Keratinocyte (primary cell): ENCODE measurements at regions not wholly inside any gene's neighbourhood (a gene's known extent, or its start where the extent isn't known, plus 50 kb on each side); places are given as distances from the start of the nearest gene placed in this dataset.

ENCODE experiments used
- CTCF ChIP-seq, 3 experiments: IDR thresholded peaks in 1 of 3; conservative IDR thresholded peaks in 1 of 3; optimal IDR thresholded peaks in 1 of 3; 2 replicates in 2 of 3; 3 replicates in 1 of 3; pipeline versions ENCODE3 to v1.5.1; 2011; ENCODE audit warnings: low read length in 3 of 3, mild to moderate bottlenecking in 3 of 3, moderate library complexity in 2 of 3, control low read depth in 1 of 3, inconsistent platforms in 1 of 3; ENCODE audit not compliant: insufficient read depth in 2 of 3; ENCODE audit errors: extremely low read depth in 1 of 3
- EZH2 ChIP-seq: IDR thresholded peaks from one replicate; pipeline ENCODE4 v1.6.1; 2012; ENCODE audit warnings: inconsistent platforms, mild to moderate bottlenecking, low read length, moderate library complexity

- TF ChIP-seq CTCF (optimal IDR thresholded peaks at IDR 0.05 in 1 of 3, IDR thresholded peaks at IDR 0.05 in 1 of 3, conservative IDR thresholded peaks at IDR 0.05 in 1 of 3; ENCODE audit: extremely low read depth in 1 of 3, insufficient read depth in 2 of 3, low read length in 3 of 3) (no peak), EZH2 (no peak)
These were observed 240.3 kb downstream of the LRATD1 start for GRCh38 chr2:14872779-14873325.
